GM12891 (cell line): ENCODE measurements at regions not wholly inside any gene's neighbourhood (a gene's known extent, or its start where the extent isn't known, plus 50 kb on each side); places are given as distances from the start of the nearest gene placed in this dataset.

Experiments used
- PAX5 ChIP-seq: IDR thresholded peaks from 2 replicates; pipeline ENCODE4 v1.6.1; 2011; ENCODE audit warnings: low read length, moderate library complexity, mild to moderate bottlenecking; ENCODE audit not compliant: insufficient read depth, severe bottlenecking
- POLR2A ChIP-seq: IDR thresholded peaks from 2 replicates; pipeline ENCODE4 v1.6.1; 2011; ENCODE audit warnings: low read depth, low read length, control low read depth
- POLR2AphosphoS5 ChIP-seq: IDR thresholded peaks from 2 replicates; pipeline ENCODE4 v1.6.1; 2011; ENCODE audit warnings: low read depth, low read length, control low read depth
- SPI1 ChIP-seq: IDR thresholded peaks from 2 replicates; pipeline ENCODE4 v1.6.1; 2011; ENCODE audit warnings: low read depth, low read length, control low read depth
- TAF1 ChIP-seq: IDR thresholded peaks from 2 replicates; pipeline ENCODE4 v1.6.1; 2011; ENCODE audit warnings: low read depth, low read length, control low read depth

- TF ChIP-seq POLR2A, result no peak
- TF ChIP-seq POLR2AphosphoS5, result no peak
- no peak for TF ChIP-seq TAF1
- 0 out of 2 replicates have a peak, but pooled peaks have one; percentile 29 for TF ChIP-seq SPI1
- no peak for TF ChIP-seq PAX5
Measured at GRCh38 chr6:137291441-137291840, 72.3 kb upstream of the IFNGR1 start.
